ENCODE measurements at regions not wholly inside any gene's neighbourhood (a gene's known extent, or its start where the extent isn't known, plus 50 kb on each side); places are given as distances from the start of the nearest gene placed in this dataset.

GRCh38 chr5:89067362-89067761 lies 184.4 kb upstream of the MEF2C start:
- DNase-seq, result no peak
- no peaks in the 10 kb centered on the region for H3K27me3 ChIP-seq
- no peak overlapping the region for H3K27ac ChIP-seq
- no peak for ATAC-seq
- intact Hi-C loops (cut with DNase I), result no loop called here
- H3K36me3 ChIP-seq (replicated peaks in 1 of 2; ENCODE audit: insufficient read depth in 1 of 2, low read depth in 2 of 2), result no peaks in the 10 kb centered on the region
- TF ChIP-seq, protein P1, sequence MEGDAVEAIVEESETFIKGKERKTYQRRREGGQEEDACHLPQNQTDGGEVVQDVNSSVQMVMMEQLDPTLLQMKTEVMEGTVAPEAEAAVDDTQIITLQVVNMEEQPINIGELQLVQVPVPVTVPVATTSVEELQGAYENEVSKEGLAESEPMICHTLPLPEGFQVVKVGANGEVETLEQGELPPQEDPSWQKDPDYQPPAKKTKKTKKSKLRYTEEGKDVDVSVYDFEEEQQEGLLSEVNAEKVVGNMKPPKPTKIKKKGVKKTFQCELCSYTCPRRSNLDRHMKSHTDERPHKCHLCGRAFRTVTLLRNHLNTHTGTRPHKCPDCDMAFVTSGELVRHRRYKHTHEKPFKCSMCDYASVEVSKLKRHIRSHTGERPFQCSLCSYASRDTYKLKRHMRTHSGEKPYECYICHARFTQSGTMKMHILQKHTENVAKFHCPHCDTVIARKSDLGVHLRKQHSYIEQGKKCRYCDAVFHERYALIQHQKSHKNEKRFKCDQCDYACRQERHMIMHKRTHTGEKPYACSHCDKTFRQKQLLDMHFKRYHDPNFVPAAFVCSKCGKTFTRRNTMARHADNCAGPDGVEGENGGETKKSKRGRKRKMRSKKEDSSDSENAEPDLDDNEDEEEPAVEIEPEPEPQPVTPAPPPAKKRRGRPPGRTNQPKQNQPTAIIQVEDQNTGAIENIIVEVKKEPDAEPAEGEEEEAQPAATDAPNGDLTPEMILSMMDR (IDR thresholded peaks at IDR 0.05), result no peak
- no peak for TF ChIP-seq POLR2A (IDR thresholded peaks at IDR 0.05)
- 84 to 94% methylated on average over 3 of the region's 3 CpGs for WGBS, 2 donors
- no peaks in the 10 kb centered on the region for H3K4me1 ChIP-seq
- H3K4me3 ChIP-seq, result no peak overlapping the region
- H3K9me3 ChIP-seq, result no peaks in the 10 kb centered on the region

- no peak overlapping the region for H3K4me3 ChIP-seq
- no peaks in the 10 kb centered on the region for H3K36me3 ChIP-seq (replicated peaks in 1 of 2; ENCODE audit: insufficient read depth in 1 of 2, low read depth in 2 of 2)
- ATAC-seq (no peak), DNase-seq (no peak)
- H3K27ac ChIP-seq, result no peak overlapping the region
- H3K27me3 ChIP-seq, result no peaks in the 10 kb centered on the region
- WGBS, 2 donors, result 61 to 86% methylated on average over 3 of the region's 3 CpGs
- no peaks in the 10 kb centered on the region for H3K9me3 ChIP-seq
- no peak for TF ChIP-seq POLR2A (IDR thresholded peaks at IDR 0.05)
- TF ChIP-seq, protein P1 (IDR thresholded peaks at IDR 0.05), result no peak
- intact Hi-C loops (cut with DNase I), result no loop called here
- H3K4me1 ChIP-seq, result no peaks in the 10 kb centered on the region
Measured at GRCh38 chr5:89065919-89066318, 182.9 kb upstream of the MEF2C start.

GRCh38 chr5:89064736-89065135 lies 181.8 kb upstream of the MEF2C start:
- Histone ChIP-seq H3K4me1 (no peaks in the 10 kb centered on the region), H3K4me3 (no peak overlapping the region), H3K27me3 (no peaks in the 10 kb centered on the region), H3K9me3 (no peaks in the 10 kb centered on the region), H3K27ac (no peak overlapping the region), H3K36me3 (replicated peaks in 1 of 2; ENCODE audit: insufficient read depth in 1 of 2, low read depth in 2 of 2) (no peaks in the 10 kb centered on the region)
- WGBS, 2 donors, result 80 to 83% methylated on average over 4 of the region's 4 CpGs
- intact Hi-C loops (cut with DNase I), result no loop called here
- no peak for DNase-seq
- no peak for ATAC-seq
- TF ChIP-seq, protein P1 (IDR thresholded peaks at IDR 0.05), result no peak
- no peak for TF ChIP-seq POLR2A (IDR thresholded peaks at IDR 0.05)

DNA sequence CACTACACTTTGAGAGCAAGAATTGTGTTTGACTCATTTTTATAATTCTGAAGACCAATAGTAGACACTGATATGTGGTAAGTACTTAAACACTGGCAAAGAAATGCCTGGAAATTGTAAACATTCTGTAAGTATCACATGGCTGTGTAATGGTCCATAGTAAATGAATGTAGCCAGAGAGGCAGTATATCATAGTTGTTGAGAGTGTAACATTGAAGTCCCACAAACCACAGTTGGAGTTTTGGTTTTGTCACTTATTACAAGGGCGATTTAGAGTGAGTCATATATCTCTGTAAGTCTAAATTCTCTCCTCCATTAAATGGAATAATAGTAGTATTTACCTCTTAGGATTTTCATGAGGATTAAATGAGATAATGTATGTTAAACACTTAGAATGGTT lies 181.1 kb upstream of the MEF2C start:
- no peak for ATAC-seq
- DNase-seq, result no peak
- H3K4me1 ChIP-seq, result no peaks in the 10 kb centered on the region
- TF ChIP-seq, protein P1 (IDR thresholded peaks at IDR 0.05), result no peak
- H3K27me3 ChIP-seq, result no peaks in the 10 kb centered on the region
- WGBS, 2 donors, result 45 to 56% methylated on average over 1 of the region's 1 CpG
- no peak overlapping the region for H3K27ac ChIP-seq
- H3K4me3 ChIP-seq, result no peak overlapping the region
- H3K36me3 ChIP-seq (replicated peaks in 1 of 2; ENCODE audit: insufficient read depth in 1 of 2, low read depth in 2 of 2), result no peaks in the 10 kb centered on the region
- intact Hi-C loops (cut with DNase I), result no loop called here
- H3K9me3 ChIP-seq, result no peaks in the 10 kb centered on the region

DNA sequence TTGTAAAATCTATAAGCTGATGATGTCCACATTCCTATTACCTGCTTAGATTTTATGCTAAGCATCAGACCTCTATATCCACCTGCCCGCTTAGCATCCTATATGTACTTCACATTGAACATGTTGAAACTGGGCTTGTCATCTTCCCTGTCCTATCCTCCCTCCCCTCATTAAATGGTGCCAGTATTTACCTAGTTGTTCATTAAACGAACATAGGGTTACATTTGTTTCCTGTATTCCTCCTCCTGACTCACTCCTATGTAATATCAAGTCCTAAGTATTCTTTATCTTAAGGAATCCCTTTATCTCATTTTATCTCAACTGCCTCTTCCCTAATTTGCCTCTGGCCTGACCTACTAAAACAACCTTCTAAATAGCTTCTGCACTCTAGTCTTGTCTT lies 177.8 kb upstream of the MEF2C start:
- TF ChIP-seq, protein P1 (IDR thresholded peaks at IDR 0.05), result no peak
- TF ChIP-seq POLR2A (IDR thresholded peaks at IDR 0.05), result no peak
- ATAC-seq (no peak), DNase-seq (no peak)
- intact Hi-C loops (cut with DNase I), result no loop called here
- H3K4me3 ChIP-seq, result no peak overlapping the region
- no peaks in the 10 kb centered on the region for H3K27me3 ChIP-seq
- WGBS, 2 donors, result 53 to 60% methylated on average over 2 of the region's 2 CpGs
- no peak overlapping the region for H3K27ac ChIP-seq
- H3K4me1 ChIP-seq, result no peaks in the 10 kb centered on the region
- no peaks in the 10 kb centered on the region for H3K36me3 ChIP-seq (replicated peaks in 1 of 2; ENCODE audit: insufficient read depth in 1 of 2, low read depth in 2 of 2)
- no peaks in the 10 kb centered on the region for H3K9me3 ChIP-seq
